Activated T-cell treated with anti-CD3 and anti-CD28 coated beads, Interleukin-2, amount 50 U/mL, for 72 hours (primary cell): ENCODE measurements at regions not wholly inside any gene's neighbourhood (a gene's known extent, or its start where the extent isn't known, plus 50 kb on each side); places are given as distances from the start of the nearest gene placed in this dataset.
A peak's percentile ranks its signal among the peaks of the same experiment; 100 is the strongest.

Source experiments
- ATAC-seq, 2 donors: fragments of 150-1000 bp; cut with Tn5 transposase; replicated peaks in 1 of 2; 2 replicates each; pipeline ENCODE4 v1.10.0; 2021; ENCODE audit warnings: moderate library complexity in 2 of 2, mild to moderate bottlenecking in 1 of 2
- DNase-seq, 2 donors: peaks; one replicate each; pipeline ENCODE4 v3.0.0; 2021 to 2022; ENCODE audit warnings: mixed read lengths in 1 of 2
- H3K27ac Mint-ChIP-seq: one replicate; pipeline ENCODE4 v1.8.0; 2022; ENCODE audit warnings: mild to moderate bottlenecking, moderate library complexity, mixed read lengths
- H3K27me3 Mint-ChIP-seq: one replicate; pipeline ENCODE4 v1.8.0; 2022; ENCODE audit warnings: low read depth, mixed read lengths
- H3K36me3 Mint-ChIP-seq, 2 donors: one replicate each; pipeline ENCODE4 v1.8.0; 2022; ENCODE audit warnings: mixed read lengths in 2 of 2, mild to moderate bottlenecking in 1 of 2; ENCODE audit not compliant: insufficient read depth in 2 of 2
- H3K4me1 Mint-ChIP-seq: one replicate; pipeline ENCODE4 v1.8.0; 2022; ENCODE audit warnings: low read depth, mixed read lengths
- H3K4me3 Mint-ChIP-seq, 2 donors: one replicate each; pipeline ENCODE4 v1.8.0; 2022; ENCODE audit warnings: mild to moderate bottlenecking in 2 of 2, mixed read lengths in 2 of 2, moderate library complexity in 2 of 2
- H3K9me3 Mint-ChIP-seq, 2 donors: one replicate each; pipeline ENCODE4 v1.8.0; 2022; ENCODE audit warnings: mixed read lengths in 2 of 2

DNA sequence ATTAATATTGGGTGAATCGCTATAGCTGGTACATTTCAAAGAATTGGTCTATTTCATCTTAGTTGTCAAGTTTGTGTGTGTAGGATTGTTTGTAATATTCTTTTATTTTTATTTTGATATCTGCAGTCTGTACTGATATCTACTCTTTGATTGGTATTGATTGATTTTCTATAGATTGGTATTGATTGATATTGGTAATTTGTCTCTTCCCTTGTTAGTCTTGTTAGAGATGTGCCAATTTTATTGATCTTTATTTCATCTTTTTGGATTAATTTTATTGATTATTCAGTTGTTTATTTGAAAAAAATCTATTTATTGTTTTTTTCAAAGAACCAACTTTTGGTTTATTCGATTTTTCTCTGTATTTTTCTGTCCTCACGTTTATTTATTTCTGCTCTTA lies 61.4 kb downstream of the TM2D3 start:
- Mint-ChIP-seq H3K27ac (no peak overlapping the region), H3K4me1 (no peaks in the 10 kb centered on the region), H3K36me3 (no peaks in the 10 kb centered on the region), H3K4me3 (no peak overlapping the region), H3K27me3 (peaks cover 19% of the 10 kb centered on the region), H3K9me3 (peaks cover 2 to 3% of the 10 kb centered on the region in 2 donors)
- DNase-seq (no peak), ATAC-seq (no peak)

DNA sequence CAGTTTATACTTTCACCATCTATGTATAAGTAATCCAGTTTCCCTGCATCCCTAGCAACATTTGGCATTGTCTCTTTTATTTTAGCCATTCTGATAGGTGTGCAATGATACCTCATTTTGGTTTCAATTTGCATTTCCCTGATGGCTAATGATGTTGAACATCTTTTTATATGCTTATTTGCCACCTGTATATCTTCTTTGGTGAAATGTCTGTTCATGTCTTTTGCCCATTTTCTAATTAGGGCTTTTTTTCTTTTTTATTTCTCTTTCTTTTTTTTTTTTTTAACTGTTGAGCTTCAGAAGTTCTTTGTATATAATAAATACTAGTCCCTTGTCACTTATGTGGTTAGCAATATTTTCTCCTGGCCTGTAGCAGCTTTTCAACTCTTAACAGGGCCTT lies 68.9 kb downstream of the TM2D3 start:
- DNase-seq, result no peak
- Mint-ChIP-seq H3K27me3 (peaks cover 23% of the 10 kb centered on the region), H3K27ac (no peak overlapping the region), H3K36me3 (peaks cover 0 to 1% of the 10 kb centered on the region in 2 donors), H3K9me3 (peaks cover 1 to 2% of the 10 kb centered on the region in 2 donors), H3K4me1 (peaks cover 7% of the 10 kb centered on the region), H3K4me3 (no peak overlapping the region)
- no peak for ATAC-seq

DNA sequence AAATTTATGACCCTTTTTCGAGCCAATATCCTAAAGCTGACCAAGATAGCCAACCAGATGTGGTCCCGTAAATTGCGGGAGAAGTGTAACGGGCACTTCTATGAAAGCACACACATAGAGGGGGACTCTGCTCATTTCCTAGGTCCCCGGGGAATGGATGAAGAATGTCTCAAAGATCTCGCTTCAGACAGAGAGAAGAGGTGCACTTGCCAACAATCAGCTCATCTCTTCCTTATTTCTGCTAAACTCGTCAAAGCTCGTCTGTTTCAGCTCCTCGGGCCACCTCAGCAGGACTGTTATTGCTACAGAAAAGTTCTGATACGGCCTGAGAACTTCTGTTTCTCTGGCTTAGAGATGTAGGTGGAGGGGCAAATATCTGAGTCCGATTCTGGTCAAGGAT lies 71.8 kb downstream of the TM2D3 start:
- H3K36me3 Mint-ChIP-seq, result peaks cover 0 to 1% of the 10 kb centered on the region in 2 donors
- no peak overlapping the region for H3K4me3 Mint-ChIP-seq
- no peak for DNase-seq
- H3K4me1 Mint-ChIP-seq, result peaks cover 7% of the 10 kb centered on the region
- ATAC-seq, result no peak
- peaks cover 27% of the 10 kb centered on the region for H3K27me3 Mint-ChIP-seq
- H3K9me3 Mint-ChIP-seq, result peaks cover 1 to 2% of the 10 kb centered on the region in 2 donors
- H3K27ac Mint-ChIP-seq, result no peak overlapping the region

DNA sequence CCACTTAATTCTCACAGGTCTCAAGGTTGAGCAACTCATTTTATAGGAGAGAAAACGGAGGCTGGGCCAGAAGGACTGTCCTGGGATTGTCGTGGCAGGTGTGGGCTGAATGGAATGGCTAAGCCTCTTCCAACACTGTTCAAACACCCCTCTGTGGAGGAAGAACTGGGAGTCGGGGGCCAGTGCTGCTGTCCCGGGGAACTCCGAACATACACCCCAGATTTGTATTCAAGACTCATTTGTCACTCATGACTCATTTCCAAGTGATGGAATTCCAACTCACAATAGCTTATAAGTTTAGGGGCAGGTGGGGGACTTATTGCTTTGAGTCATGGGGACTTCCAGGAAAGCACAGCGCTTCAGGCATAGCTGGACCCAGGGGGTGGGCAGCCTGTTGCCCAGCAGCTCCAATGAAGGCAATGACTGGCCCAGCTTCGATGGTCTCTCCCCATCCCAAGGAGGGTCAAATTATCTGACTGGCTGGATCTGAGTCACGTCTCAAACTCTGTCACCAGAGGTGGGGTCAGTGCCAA lies 72.5 kb downstream of the TM2D3 start:
- ATAC-seq (no peak), DNase-seq (no peak)
- Mint-ChIP-seq H3K9me3 (peaks cover 1 to 2% of the 10 kb centered on the region in 2 donors), H3K4me1 (peaks cover 7% of the 10 kb centered on the region), H3K27me3 (peaks cover 27% of the 10 kb centered on the region), H3K4me3 (no peak overlapping the region), H3K36me3 (peaks cover 0 to 1% of the 10 kb centered on the region in 2 donors), H3K27ac (no peak overlapping the region)

DNA sequence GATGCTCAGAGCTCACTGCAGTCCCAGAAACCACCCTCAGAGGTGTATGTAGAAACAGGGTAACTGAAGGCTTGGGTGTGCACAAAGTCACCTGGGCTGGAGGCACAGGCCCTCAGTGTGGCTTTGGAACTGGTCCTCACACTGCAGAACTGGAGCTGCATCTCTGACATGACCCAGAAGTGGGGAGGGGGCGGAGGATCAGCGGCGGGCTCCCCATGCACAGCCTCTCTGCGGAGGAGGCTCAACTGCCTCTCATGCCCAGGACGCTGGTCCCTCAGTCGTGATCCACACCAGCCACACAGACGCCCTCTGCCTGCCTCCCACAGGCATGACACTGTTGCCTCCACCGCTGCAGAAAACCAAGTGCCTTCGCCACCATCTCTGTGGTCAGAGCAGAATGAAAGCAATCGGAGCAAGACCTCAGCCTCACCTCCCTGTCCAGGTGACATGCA lies 73.7 kb downstream of the TM2D3 start:
- H3K9me3 Mint-ChIP-seq, result peaks cover 0 to 1% of the 10 kb centered on the region in 2 donors
- no peak overlapping the region for H3K4me3 Mint-ChIP-seq
- H3K4me1 Mint-ChIP-seq, result peaks cover 7% of the 10 kb centered on the region
- peaks cover 29% of the 10 kb centered on the region for H3K27me3 Mint-ChIP-seq
- no peak overlapping the region for H3K27ac Mint-ChIP-seq
- DNase-seq, result peak in 1 of 2 donors; percentile 16
- peak; percentile 35 to 36 for ATAC-seq
- H3K36me3 Mint-ChIP-seq, result no peaks in the 10 kb centered on the region

DNA sequence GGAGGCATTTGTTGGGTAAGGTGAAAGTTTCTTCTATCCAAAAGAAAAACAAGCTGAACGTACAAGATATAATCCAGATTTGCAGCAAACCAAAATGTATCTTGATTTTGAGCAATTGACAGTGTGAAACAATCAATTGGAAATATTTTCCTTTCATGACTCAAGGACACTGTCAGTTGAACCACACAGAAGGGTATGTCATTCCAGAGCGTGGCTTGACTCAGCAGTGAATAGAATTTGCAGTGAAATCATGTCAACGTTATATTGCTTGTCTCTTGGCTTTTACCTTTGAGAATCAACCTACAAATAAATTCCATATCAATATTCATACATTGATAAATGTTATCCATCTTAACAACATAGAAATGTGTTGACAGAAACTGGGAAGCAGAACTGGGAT lies 78.2 kb downstream of the TM2D3 start:
- no peak for ATAC-seq
- no peak overlapping the region for H3K4me3 Mint-ChIP-seq
- H3K36me3 Mint-ChIP-seq, result no peaks in the 10 kb centered on the region
- no peak overlapping the region for H3K27ac Mint-ChIP-seq
- H3K27me3 Mint-ChIP-seq, result peaks cover 37% of the 10 kb centered on the region
- H3K4me1 Mint-ChIP-seq, result peaks cover 3% of the 10 kb centered on the region
- DNase-seq, result no peak
- no peaks in the 10 kb centered on the region for H3K9me3 Mint-ChIP-seq

DNA sequence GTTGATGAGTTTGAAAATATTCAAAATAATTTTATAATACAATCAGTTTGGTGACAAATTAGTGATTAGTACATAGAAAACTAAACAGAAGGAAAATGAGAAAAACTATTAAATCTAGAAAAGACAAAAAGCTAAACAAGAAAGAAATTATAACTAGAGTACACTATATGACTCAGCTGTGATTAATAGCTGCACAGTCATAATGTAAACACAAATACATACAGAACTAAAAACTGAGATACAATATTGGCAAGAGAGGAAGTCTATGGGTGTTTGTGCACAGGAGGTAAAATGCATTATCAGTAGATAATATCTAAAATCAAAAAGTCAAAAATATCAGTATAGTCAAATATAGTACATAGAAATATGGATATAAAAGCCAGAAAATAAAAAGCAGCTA lies 80.7 kb upstream of the PCSK6 start:
- no peak for ATAC-seq
- no peak for DNase-seq
- H3K4me3 Mint-ChIP-seq, result no peak overlapping the region
- no peaks in the 10 kb centered on the region for H3K9me3 Mint-ChIP-seq
- H3K27ac Mint-ChIP-seq, result no peak overlapping the region
- H3K4me1 Mint-ChIP-seq, result no peaks in the 10 kb centered on the region
- no peaks in the 10 kb centered on the region for H3K36me3 Mint-ChIP-seq
- peaks cover 38% of the 10 kb centered on the region for H3K27me3 Mint-ChIP-seq

DNA sequence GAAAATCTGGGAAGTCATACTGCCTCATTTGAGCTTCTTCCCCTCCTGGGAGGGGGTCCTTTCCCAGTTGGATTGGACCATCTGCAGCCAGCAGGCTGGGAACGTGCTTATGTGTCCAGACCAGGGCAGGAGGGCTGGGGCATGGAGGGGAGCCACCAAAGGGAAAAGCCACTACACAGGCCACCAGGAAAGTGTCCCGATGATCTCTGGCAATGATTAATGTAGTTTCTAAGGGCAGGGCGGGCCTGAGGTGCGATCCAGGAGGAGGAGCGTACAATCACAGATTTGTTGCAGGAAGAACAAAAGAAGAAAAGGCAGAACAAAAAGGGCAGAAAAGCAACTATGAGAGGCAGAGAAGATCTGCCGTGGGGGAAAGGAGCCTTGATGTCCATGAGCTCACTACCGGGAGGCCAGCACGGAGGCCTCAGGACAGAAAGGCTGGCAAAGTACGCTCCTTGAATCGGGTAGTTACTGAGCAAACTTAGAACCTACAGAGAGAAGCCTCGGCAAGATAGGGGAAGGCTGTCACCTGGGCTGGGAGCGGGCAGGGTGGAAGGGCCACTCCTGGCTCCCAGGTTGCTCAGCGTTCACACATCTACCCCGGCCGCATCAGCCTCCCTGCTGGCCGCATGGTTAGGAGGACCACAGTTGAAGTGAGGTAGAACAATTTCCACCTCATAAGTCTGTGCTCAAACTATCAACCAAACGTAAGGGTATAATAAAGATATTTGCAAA lies 79.5 kb upstream of the PCSK6 start:
- H3K4me3 Mint-ChIP-seq, result no peak overlapping the region
- no peak for DNase-seq
- H3K27me3 Mint-ChIP-seq, result peaks cover 38% of the 10 kb centered on the region
- no peaks in the 10 kb centered on the region for H3K9me3 Mint-ChIP-seq
- no peaks in the 10 kb centered on the region for H3K4me1 Mint-ChIP-seq
- no peaks in the 10 kb centered on the region for H3K36me3 Mint-ChIP-seq
- no peak for ATAC-seq
- H3K27ac Mint-ChIP-seq, result no peak overlapping the region

DNA sequence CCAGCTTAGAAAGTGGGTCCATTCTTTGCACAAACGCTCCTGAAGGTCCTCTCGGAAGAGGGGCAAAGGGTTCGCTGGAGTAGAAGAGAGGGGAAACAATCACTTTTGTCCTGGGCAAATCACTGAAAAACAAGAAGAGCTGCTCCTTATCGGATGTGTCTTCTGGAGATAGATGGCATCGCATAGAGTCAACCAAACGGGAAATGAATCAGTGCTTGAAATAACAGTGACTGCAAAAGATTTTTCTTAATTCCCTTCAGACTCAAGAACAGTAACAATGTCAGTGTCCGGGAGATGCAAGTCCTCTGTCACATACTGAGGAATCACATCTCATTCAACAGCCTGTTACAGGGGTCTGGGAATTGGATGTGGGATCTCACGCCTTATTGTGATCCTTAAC lies 78.8 kb upstream of the PCSK6 start:
- Mint-ChIP-seq H3K9me3 (no peaks in the 10 kb centered on the region), H3K4me3 (no peak overlapping the region), H3K4me1 (no peaks in the 10 kb centered on the region), H3K27me3 (peaks cover 35% of the 10 kb centered on the region), H3K36me3 (no peaks in the 10 kb centered on the region), H3K27ac (no peak overlapping the region)
- ATAC-seq, result no peak
- no peak for DNase-seq

DNA sequence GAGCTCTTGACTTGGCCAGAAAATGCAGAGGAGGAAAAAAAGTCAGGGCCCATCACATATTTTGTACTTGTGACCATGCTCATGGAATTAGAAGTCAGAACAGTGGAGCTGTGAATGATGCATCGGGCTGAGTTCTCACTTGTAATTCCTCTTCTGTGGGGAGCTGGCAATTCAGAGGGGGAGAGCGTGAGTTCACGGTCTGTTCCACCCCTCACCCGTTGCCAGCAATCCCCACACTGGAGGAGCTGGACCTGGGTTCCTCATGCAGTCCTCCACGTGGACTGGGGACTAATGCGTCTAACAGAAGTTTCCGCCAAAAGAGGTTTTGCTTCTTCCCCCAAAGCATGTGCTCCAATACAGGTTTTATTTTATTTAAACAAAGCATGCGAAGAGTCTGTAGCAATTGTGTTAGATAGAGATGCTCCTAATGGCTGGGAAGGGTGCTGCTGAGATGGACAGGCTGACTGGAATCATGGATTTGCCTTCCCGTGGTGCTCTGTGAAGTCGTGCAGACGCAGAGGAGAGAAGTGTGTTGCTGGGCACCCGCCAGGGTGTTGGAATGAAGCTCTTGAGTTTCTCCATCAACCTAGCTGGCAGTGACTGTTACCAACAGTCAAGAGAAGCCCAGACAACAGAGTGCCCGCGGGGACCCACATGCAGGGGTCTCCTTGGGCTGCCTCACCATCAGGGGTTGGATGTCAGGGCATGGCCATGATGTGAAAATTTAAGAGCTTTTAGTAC lies 77.4 kb upstream of the PCSK6 start:
- Mint-ChIP-seq H3K4me3 (no peak overlapping the region), H3K4me1 (no peaks in the 10 kb centered on the region), H3K9me3 (no peaks in the 10 kb centered on the region), H3K27ac (no peak overlapping the region), H3K27me3 (peaks cover 21% of the 10 kb centered on the region), H3K36me3 (no peaks in the 10 kb centered on the region)
- ATAC-seq (no peak), DNase-seq (no peak)

DNA sequence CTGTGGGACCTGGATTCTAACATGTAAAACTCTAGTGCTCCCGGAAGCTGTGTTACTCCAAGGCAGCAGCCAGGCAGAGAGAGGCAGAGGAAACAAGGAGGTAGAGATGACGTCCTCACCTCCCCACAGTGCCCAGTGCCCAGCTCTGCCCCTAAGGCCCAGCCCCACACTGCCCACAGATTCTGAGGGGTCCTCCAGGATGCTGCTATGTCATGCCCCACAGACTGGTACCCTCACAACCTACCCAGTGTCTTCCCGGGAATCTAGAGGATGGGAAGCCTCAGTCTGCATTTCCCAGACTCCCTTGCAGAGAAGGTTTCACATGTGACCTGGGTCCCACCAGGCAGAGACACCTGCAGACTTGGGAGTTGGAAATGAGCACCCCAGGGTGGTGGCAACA lies 75.9 kb upstream of the PCSK6 start:
- H3K27me3 Mint-ChIP-seq, result peaks cover 21% of the 10 kb centered on the region
- H3K4me3 Mint-ChIP-seq, result no peak overlapping the region
- ATAC-seq (no peak), DNase-seq (no peak)
- H3K4me1 Mint-ChIP-seq, result no peaks in the 10 kb centered on the region
- no peak overlapping the region for H3K27ac Mint-ChIP-seq
- no peaks in the 10 kb centered on the region for H3K9me3 Mint-ChIP-seq
- no peaks in the 10 kb centered on the region for H3K36me3 Mint-ChIP-seq

DNA sequence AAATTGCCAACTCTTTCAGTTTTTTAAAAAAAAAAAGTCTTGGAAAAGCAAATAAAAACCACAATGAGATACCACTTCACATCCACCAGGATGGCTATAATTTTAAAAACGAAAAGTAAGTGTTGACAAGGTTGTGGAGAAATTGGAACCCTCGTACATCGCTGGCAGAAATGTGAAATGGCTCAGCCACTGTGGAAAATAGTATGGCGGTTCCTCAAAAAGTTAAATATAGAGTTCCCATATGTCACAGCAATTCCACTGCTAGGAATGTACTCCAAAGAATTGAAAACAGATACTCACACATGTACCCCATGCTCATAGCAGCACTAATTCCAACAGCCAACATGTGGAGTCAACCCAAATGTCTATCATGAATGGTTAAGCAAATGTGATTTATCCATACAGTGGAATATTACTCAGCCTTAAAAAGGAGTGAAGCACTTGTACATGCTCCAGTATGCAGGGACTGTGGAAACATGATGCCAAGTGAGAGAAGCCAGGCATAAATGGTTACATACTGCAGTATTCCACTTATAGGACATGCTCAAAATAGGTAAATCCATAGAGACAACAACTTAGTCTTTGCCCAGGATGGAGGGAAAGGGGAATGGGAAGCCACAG lies 73.8 kb upstream of the PCSK6 start:
- DNase-seq (no peak), ATAC-seq (no peak)
- Mint-ChIP-seq H3K4me3 (no peak overlapping the region), H3K4me1 (no peaks in the 10 kb centered on the region), H3K27ac (no peak overlapping the region), H3K27me3 (peaks cover 30% of the 10 kb centered on the region), H3K36me3 (no peaks in the 10 kb centered on the region), H3K9me3 (no peaks in the 10 kb centered on the region)

DNA sequence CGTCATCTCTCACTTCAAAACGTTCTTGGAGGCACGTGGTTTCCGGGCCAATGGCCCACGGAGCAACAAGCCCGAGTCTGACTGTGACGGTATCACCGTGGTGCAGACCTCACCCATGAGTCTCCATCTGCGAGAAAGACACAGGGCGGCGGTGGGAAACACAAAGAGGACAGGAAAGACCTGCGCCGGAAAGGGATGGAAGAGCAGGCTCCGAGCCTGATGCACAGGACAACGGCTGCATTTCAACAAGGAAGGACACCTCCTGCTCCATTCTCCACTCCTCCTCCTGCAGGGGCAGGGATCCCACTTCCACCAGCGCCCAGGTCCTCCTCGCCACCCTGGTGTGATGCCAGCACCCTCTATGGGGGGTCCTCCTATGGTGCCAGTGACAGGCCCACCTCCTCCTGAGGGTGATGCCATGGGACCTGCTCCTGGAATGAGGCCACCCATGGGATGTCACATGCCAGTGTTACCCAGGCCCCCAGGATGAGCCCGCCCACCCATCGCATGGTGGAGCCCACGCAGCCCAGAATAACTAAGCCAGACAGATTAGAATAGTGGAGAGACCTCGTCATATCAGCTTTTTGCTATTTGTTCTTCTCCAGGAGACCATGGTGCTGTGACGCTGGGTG lies 73.0 kb upstream of the PCSK6 start:
- H3K4me3 Mint-ChIP-seq, result no peak overlapping the region
- H3K36me3 Mint-ChIP-seq, result no peaks in the 10 kb centered on the region
- H3K27me3 Mint-ChIP-seq, result peaks cover 29% of the 10 kb centered on the region
- ATAC-seq (no peak), DNase-seq (no peak)
- H3K27ac Mint-ChIP-seq, result no peak overlapping the region
- H3K9me3 Mint-ChIP-seq, result no peaks in the 10 kb centered on the region
- no peaks in the 10 kb centered on the region for H3K4me1 Mint-ChIP-seq
